ENCODE measurements at regions not wholly inside any gene's neighbourhood (a gene's known extent, or its start where the extent isn't known, plus 50 kb on each side); places are given as distances from the start of the nearest gene placed in this dataset.

GRCh38 chr16:65876056-65876408 lies 490.5 kb upstream of the CDH5 start:
- no peak for TF ChIP-seq FOXK1 (CRISPR knock-in tag; IDR thresholded peaks at IDR 0.05)
- no peak for TF ChIP-seq CTCF (IDR thresholded peaks at IDR 0.05)
- TF ChIP-seq ZSCAN18 (CRISPR knock-in tag; IDR thresholded peaks at IDR 0.05): no peak
- no peak for TF ChIP-seq MXD4 (CRISPR knock-in tag; IDR thresholded peaks at IDR 0.05; ENCODE audit: borderline replicate concordance)
- no peak for TF ChIP-seq ZBTB21 (CRISPR knock-in tag; IDR thresholded peaks at IDR 0.05; ENCODE audit: borderline replicate concordance)

Measured in WTC11 (cell line).